Erythroblast (primary cell): ENCODE measurements at regions not wholly inside any gene's neighbourhood (a gene's known extent, or its start where the extent isn't known, plus 50 kb on each side); places are given as distances from the start of the nearest gene placed in this dataset.

Source experiments
- GATA1 ChIP-seq: IDR thresholded peaks from 2 replicates; pipeline ENCODE4 v1.6.1; 2011; ENCODE audit warnings: low read depth, mild to moderate bottlenecking, control low read depth, low read length, moderate library complexity
- POLR2A ChIP-seq: IDR thresholded peaks from 2 replicates; pipeline ENCODE4 v1.6.1; 2011; ENCODE audit warnings: mild to moderate bottlenecking, low read length

GRCh38 chr5:133796186-133796585 is 172.2 kb downstream of the C5orf15 start:
- TF ChIP-seq POLR2A (no peak), GATA1 (no peak)
